NOMO-1 treated with DMSO at 0.1 percent for 48 hours (cell line): ENCODE measurements at regions not wholly inside any gene's neighbourhood (a gene's known extent, or its start where the extent isn't known, plus 50 kb on each side); places are given as distances from the start of the nearest gene placed in this dataset.

Source experiments
- DNase-seq: peaks from one replicate; lab custom pipeline; 2025; ENCODE audit not compliant: unreplicated experiment; lab: John Stamatoyannopoulos, UW

DNA sequence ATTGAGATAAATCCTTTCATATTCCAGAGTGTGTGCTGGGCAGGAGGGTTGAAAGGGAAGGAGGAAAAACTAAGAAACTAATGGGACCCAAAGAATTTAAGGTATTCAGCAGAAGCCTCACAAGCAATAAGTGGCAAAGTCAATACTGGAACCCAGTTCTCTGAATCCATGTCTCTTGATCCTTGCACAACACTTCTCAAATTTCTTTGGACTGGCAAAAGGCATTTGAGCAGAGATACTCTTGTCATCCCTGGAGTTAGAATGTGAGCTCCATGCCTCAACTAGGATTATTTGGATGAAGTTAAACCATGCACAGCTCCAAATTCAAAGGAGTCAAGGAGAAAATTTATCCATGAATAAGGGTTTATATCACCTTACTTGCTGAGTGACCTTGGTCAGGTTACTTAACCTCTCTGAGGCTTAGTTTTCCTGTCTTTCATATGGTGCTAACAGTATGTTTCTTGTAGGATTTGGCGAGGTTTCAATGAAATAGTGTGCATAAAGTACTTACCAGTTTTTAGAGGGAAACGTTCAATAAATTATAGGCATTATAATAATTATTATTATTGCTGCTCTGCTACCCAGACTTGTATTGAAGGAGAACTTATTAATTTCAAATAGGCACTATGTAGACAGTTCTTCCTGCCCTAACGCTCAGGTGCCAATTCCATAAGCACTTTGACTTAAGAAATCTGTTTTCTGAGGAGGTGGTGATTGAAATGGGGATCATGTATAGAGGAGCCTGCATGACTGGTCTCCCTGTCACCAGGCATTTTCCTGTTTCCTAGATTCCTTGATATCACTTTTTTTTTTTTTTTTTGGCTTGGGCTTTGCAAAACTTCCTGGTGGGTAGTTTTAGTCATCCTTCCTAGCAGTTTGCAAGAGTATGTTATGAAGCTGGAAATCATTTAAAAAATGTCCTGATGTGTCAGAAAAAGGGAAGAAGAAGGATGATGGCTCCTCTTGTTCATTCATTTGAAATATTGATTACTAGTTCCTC is 125.0 kb upstream of the JUN start:
- peak; percentile 27 for DNase-seq

DNA sequence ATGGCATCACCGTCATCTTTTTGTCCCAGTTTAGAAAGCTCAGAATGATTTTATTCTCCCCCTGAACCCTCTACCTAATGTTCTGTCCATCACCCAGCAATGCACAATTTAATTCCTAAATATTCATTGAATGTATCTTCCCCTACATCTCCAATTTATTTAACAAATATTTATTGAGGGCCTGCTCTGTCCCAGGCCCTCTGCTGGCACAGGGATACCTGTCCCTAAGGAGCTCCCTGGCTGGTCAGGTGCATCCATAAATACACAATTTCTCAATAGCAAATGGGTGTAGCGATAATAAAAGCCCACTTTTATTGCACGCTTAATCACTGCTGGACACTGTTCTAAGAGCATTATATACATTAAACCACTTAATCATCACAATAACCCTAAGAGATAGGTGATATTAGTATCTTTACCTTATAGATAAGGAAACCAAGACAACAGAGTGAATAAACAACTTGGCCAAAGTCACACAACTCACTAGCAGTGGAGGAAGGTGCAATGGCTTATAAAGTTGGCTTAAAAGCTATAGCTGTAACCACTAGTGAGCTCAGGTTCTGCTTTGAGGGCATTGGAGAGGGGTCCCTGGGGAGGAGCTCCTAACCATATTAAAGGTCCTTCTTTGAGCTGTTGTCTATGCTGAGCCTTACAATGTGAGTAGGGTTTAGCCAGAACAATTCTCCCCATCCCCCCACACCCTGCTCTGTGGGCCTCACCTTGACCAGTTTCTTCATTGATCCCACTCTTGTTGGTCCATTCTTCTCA is 126.3 kb upstream of the JUN start:
- no peak for DNase-seq

DNA sequence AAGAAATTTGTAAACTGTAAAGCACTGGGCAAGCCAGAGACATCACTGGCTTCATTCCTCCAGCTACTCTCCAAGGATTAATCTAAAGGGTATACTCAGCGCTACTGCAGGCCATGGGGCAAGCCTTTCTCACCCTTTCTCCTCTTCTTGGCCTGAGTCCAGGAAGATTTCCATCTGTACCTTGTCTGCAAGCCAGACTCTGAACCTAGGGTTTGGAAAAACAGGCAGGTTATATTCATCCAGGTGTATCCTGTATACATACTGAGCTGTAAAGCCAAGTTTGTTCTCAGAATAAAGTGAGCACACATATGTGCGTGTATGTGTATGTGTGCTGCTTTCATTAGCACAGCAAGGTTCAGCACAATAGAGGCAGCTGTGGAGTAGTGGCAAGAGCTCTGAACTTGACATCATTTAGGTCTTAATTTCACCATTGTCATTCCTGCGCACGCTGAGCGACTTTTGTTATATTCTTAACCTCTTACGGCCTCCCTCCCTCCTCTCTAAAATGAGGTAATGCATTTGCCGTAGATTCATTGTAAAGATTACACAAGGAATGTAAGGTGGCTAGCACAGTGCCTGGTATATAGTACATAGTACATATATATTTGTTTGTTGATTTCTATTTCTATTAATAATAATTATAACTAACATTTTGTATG is 128.1 kb upstream of the JUN start:
- no peak for DNase-seq

DNA sequence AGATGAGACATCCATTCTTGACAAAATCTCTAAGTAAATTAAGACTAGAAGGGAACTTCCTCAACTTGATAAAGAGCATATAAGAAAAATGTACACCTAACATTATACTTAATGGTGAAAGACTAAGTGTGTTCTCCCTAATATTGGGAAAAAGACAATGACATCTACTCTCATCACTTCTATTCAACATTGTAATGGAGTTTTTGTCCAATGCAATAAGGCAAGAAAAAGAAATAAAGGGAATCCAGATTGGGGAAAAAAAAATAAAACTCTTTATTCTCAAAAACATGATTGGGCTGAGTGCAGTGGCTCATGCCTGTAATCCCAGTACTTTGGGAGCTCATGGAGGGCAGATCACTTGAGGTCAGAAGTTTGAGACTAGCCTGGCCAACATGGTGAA is 131.1 kb upstream of the JUN start:
- DNase-seq, result no peak

DNA sequence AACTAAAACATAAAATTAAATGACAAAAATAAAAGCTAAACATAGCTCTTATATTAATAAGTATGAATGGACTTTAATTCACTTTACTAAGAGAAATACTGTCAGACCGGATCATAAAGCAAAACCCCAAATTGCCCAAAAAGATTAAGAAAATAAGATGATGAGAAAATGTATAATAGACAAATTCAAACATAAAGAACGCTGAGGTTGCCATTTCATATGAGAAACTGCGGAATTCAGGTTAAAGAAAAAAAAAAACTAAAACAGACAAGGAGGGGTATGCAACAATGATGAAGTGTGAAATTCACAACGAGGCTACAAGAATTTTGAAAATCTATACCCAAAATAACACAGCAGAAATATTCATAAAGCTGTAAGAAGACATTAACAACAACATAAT is 133.6 kb upstream of the JUN start:
- no peak for DNase-seq

DNA sequence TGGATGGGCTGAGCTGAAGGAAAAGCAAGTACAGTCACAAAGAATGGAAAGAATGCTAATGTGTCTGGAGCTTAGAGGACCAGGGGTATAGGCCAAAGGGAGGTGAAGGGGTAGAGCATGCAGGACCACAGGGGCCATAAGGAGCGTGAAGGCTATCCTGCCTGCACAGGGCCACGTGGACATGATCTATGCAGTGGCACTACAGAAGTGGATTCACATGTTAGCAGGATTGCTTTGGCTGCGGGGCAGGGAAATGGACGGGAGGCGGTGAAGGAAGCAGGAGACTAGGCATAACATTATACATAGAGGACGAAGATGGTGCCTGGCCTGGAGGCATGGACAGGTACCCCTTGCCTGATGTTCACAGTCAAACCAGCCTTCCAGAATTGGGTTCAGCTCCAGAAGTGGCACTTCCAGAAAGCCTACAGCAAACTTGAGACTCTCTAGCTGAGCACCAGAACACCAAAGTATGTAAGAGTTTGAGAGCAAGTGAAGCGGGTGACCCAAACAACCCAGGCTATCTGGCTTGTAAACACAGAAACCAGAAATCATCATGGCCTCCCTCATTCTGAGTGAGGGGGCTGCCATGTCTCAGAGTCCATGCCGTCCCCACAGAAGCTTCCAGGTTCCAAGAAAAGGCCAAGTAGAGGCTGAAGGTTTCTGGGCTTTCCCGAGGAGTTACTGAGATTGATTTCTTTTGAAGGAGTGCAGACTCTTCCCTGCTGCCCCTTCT is 135.5 kb upstream of the JUN start:
- DNase-seq, result no peak

DNA sequence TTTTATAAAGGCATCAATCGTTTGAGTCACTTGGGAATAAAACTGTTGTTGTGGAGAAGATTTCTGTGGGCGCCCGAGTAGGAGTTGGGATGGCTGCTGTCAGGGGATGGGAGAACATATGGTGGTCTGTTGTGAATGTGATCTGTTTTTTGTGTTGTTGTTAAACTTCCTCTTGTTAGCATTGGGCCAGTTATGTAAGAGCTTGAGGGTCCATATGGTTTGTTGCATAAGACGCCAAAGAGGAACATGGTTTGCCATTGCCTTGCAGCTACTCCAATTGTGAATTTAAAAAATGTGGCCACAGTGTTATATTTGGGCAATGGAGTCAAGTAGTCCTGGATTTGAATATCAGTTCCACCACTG is 136.1 kb upstream of the JUN start:
- DNase-seq, result peak; percentile 84

DNA sequence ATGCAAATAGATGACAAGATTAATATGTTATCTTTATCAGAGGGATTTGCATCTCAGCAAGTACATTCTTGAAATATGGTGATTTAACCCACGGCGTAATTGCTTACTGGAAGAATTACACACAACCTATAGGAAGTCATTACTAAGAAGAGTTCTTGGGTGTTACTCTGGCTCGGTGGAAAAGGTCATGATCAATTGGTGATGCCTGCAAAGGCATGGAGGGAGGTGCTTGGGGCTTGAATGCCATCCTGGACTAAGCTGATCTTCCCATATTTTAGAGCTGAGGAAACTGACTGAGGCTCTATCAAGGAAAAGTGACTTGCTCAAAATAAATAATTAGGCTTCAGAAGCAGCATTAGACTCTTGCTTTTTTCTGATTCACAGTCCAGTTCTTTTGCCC is 137.5 kb upstream of the JUN start:
- no peak for DNase-seq

DNA sequence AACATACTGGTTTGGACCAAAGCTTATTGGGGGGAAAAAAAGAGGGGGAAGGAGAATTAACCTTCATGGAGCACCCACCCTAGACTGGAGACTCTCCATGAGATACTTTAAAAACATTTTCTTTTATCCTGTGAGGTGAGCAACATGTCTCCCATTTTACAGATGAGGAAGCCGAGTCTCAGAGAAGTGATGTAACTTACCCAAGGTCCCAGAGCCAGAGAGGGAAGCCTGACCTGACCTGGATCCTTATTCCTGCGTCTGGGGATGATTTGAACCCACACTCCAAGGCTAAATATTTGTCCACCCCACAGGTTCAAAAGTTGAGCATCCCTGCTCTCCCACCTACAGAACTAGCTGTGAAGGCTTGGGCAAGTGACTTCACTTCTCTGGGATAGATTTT is 137.9 kb upstream of the JUN start:
- DNase-seq, result no peak

DNA sequence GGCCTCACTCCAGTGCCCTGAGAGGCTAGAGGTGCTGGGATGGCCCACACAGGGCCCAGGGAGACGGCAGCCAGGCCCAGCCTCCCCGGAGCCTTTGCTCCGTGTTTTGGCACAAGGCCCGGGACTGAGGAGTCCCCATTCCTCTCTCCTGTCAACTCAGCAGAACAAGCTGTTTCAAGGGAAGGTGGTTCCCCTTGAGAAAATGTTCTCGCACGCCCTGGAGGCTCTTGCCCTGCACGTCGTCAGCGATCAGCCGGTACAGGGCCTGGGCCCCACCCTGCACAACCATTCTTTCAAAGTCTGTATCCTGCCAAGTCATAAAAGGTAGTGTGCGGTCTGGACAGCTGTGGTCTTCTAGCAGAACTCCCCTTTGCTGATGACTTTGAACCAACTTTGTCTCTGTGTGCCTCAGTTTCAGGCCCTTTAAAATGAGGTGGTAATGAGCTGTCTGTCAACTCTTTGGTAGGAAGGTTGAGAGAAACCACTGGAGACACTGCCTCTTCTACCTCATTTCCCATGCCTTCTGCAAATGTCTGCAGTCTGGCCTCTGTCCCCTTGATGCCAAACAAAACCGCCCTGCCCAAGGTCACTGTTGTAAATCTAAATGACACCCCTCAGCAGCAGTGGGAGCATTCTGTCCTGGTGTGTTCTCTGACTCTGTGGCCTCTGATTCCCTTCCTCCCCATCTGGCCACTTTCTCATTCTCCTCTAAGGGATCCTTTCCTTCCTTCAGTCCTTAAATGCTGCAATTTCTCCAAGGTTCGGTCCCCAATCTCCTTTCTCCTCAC is 138.6 kb upstream of the JUN start:
- DNase-seq, result peak; percentile 51

DNA sequence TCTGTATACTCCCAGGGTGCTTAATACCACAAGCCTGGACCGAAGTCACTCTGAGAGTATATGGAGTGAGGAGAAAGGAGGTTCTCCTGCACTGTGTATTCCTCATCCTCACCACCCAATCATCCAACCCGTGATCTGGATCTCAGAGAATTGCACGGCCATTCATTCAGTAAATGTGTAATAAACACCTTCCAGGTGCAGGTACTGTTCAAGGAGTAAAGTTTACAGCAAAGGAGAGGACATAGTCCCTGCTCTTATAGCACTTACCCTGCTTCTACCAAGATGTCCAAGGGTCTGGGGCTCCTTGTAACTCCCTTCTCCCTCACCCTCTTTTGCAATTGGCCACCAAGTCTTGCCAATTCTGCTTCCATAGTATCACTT is 139.2 kb upstream of the JUN start:
- DNase-seq, result no peak

DNA sequence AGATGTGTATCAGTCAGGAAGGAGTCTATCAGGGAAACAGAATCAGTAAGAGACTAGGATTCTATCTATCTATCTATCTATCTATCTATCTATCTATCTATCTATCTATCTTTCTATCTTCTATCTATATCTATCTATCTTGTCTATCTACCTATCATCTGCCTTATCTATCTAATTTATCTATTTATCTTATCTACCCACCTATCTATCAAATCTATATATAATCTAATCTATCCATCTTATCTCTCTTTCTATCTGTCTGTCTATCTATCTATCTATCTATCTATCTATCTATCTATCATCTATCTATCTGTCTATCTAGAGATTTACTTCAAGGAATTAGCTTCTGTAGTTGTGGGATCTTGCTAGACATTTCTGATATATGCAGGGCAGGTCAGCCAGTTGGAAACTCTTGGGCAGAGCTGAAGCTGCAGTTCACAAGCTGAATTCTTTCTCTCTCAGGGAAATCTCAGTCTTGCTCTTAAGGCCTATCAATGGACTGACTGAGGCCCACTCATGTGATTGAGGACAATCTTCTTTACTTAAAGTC is 140.2 kb upstream of the JUN start:
- no peak for DNase-seq

DNA sequence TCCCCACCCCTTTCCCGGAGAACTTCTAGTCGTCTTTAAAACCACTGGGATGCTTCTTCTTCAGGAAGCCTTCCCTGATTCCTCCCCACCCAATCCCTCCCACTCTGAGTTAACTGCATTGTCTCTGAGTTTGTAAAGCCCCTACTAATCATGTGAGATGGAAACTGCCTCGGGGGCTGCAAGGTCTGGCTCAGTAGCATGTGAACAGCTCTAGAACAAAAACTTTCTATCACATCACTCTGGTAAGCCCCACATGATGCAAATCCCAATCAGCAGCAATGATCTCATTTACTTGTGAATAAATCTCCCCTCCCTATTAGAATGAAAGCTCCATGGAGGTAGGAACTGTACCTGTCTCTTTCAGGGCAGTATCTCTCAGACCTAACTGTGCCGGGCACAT is 141.0 kb upstream of the JUN start:
- no peak for DNase-seq

DNA sequence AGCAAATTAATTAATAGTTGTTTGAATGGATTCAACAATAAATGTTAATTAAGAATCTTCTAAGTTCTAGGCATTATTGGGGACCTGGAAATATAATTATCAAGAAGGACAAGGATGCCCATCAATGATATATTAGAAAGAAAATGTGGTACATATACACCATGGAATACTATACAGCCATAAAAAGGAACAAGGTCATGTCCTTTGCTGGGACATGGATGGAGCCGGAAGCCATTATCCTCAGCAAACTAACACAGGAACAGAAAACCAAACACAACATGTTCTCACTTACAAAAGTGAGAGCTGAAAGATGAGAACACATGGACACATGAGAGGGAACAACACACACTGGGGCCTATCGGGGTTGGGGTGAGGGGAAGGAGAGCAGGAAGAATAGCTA is 141.4 kb upstream of the JUN start:
- no peak for DNase-seq

DNA sequence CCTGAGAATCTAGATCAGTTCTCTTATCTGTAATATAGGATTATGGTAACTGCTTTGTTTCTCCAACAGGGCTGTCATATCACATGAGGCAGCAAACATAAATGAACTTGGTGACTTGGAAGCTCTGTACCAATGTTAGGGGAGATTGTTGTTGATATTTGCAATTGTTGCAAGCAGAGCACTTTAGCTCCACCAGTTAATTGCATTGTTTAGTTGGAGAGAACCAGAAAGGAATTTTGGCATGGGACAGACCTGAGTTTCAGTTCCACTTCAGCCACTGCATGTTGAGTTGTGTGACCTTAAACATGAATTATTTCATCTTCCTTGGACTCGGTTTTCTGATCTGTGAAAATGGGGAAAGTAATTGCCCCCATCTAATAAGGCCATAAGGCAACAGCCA is 142.3 kb upstream of the JUN start:
- DNase-seq, result no peak

DNA sequence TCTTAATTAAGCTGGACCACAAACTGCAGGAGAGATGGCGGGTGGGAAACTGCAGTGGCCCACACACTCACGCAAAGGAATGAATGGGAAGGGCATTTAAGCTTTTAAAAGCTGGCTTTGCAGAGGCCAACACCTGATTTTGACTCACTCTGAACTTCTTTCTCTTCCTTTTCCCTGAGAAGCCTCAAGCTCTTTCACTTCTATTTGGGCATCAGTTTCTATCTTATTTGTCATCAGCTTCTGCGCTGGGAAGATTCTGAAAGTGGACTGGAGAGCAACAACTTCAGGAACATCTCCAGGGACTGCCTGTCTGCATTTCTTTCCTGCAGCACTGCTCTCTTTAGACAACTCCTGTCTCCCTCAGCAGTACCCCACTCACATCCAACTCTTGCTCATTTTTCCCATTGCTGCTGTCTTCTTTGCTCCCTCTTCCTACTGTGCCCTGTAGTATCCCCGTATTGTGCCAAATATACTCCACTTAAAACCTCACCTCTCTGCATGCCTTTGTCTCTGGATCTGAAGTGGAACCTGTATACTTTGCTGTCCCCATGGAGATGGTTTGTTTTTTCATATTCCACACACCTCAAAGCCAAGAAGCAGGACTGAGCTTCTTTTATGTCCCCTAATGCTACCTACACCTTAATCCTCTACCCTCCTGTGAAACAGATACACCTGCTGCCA is 143.3 kb upstream of the JUN start:
- no peak for DNase-seq

DNA sequence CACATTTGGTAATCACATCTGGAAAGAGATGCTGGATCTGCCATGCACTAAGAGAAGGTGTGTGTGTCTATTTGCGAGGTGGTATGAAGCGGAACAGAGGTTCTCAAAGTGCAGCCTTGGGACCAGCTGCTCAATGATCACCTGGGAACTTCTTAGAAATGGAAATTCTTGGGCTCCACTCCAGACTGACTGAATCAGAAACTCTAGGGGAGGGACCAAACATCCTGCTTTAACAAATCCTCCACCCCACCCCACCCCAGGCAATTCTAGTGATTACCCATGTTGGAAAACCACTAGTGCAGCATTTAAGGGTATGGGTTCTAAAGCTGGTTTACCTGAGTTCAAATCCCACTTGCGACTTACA is 143.9 kb upstream of the JUN start:
- no peak for DNase-seq

DNA sequence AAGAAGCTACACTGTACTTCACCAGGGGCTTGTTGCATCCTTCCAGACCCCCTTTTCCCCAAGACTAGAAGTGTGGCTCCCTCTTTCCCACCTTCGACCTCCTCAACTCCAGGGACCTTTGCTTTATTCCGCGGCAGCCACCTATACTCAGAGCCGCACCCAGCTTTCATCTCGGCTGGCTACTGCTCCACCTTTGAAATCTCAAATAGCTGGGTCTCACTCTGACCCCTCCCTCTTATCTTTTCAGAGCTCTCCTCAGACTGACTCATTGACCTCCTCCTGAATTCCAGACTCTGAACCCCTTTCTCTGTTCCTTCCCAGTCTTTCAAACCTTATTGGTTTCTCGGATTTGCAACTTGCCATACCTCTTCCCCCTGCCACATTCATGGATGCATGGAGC is 144.7 kb upstream of the JUN start:
- no peak for DNase-seq

DNA sequence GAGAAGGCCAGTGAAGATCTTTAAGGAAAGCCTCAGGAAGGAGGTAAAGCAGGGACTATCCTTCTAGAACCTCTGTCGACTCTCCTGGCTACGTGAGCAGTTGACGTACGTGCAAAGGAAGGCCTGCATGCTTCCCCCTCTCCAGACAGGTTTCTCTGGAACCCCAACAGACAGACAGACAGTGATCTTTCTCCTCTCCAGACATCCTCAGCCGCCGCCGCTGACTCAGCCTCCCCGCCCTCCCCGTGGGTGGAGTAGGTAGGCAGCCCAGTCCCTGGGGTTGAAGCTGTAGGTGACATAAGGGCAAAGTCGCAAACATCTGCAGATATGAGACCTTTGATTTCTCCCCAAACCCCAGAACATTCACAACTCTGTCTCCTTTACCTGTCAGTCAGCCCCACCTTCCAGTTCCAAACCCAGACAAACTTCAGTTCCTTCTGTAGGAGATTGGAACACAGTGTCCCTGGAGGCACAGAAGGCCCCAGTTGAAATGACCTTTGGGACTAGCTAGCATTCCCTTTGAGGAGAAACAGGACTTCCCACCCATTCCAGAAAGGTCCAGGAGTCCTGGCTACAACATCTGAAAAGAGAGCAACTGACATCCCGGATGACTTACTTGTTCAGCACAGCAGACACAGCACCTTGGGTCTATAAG is 146.0 kb upstream of the JUN start:
- no peak for DNase-seq
